Prostate gland (tissue), 2 donors: ENCODE measurements at regions not wholly inside any gene's neighbourhood (a gene's known extent, or its start where the extent isn't known, plus 50 kb on each side); places are given as distances from the start of the nearest gene placed in this dataset.
A peak's percentile ranks its signal among the peaks of the same experiment; 100 is the strongest.

Source experiments
- DNase-seq: peaks from one replicate; pipeline ENCODE4 v3.0.0-alpha.2; 2019; ENCODE audit warnings: low spot score
- H3K27ac ChIP-seq, 2 donors: fragments of 200-600 bp; sonication (generic); 2 replicates each; pipeline ENCODE4 v1.5.1; 2017 to 2019
- H3K27me3 ChIP-seq: fragments of 200-600 bp; sonication (generic); replicated peaks from 2 replicates; pipeline ENCODE4 v1.5.1; 2019; ENCODE audit not compliant: insufficient read depth
- H3K36me3 ChIP-seq, 2 donors: fragments of 200-600 bp; sonication (generic); 1 replicate in 1 of 2; 2 replicates in 1 of 2; pipeline versions ENCODE4 v1.5.1 to v1.8.1; 2017 to 2019
- H3K4me1 ChIP-seq: fragments of 200-600 bp; sonication (generic); replicated peaks from 2 replicates; pipeline ENCODE4 v1.5.1; 2019
- H3K4me3 ChIP-seq, 2 donors: fragments of 200-600 bp; sonication (generic); 2 replicates each; pipeline ENCODE4 v1.5.1; 2017 to 2019
- H3K9me3 ChIP-seq: fragments of 200-600 bp; sonication (generic); 2 replicates; pipeline ENCODE4 v1.5.1; 2017
- POLR2A ChIP-seq: fragments of 450-650 bp; IDR thresholded peaks from one replicate; pipeline ENCODE4 v1.6.1; 2016; ENCODE audit warnings: antibody characterized with exemption, mild to moderate bottlenecking
- POLR2AphosphoS5 ChIP-seq: sonication (generic); formaldehyde crosslinking; IDR thresholded peaks from one replicate; pipeline ENCODE4 v1.6.1; 2017; ENCODE audit warnings: antibody characterized with exemption
- WGBS: methylation state at CpG from one replicate; pipeline ENCODE4 v1.1.5; 2018; 5-methylcytosine and 5-hydroxymethylcytosine counted together
- intact Hi-C: fragments of 100-400 bp; cut with DNase I; formaldehyde crosslinking; loops from one replicate; pipeline ENCODE4 v1.14.2; 2022
- TF ChIP-seq, protein P1 (sequence below), 4 experiments: fragments of 200-600 bp in 2 of 4; fragments of 450-650 bp in 2 of 4; sonication (generic) in 2 of 4; IDR thresholded peaks; 1 replicate in 3 of 4; 2 replicates in 1 of 4; pipeline ENCODE4 v1.5.1; 2016 to 2019; ENCODE audit warnings: antibody characterized with exemption in 4 of 4, mild to moderate bottlenecking in 2 of 4, moderate library complexity in 2 of 4

DNA sequence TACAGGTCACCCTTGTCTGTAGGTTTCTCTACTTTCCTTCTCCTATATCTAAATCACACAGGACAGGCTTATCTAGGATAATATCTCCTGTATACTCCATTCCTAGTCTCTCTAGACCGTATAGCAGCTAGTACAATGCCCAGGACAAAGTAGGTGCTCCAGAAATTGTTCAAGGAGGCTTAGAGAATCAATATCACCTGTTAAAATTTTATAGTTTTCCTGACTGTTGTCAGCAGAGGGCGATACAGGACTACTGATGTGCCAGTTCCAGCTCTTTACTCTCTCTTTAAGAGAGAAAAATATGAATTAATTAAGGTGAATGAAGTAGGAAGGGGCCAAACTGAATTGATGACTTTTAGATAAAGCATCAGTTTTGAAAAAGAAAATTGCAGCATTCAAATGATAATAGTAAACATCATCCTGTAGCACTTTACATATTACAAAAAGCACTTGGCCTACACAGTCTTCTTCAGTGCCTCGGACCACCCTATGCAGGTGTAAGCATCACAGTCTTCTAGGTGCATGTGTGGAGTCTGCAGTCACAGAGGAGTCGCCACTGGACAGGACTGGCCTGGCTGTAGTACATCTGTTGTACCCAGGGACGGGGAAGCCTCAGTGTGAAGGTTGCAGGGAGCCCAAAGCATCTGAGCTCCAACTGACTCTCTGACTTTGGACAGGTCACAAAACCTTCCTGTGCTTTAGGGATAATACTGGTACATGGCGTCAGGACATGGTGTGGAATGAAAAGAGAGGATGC, 61.9 kb upstream of the MAX start:
- Histone ChIP-seq H3K9me3 (no peaks in the 10 kb centered on the region), H3K27ac (no peak overlapping the region), H3K4me3 (no peak overlapping the region), H3K4me1 (no peaks in the 10 kb centered on the region), H3K36me3 (no peaks in the 10 kb centered on the region), H3K27me3 (no peaks in the 10 kb centered on the region)
- TF ChIP-seq POLR2AphosphoS5 (no peak), POLR2A (no peak)
- TF ChIP-seq, protein P1, sequence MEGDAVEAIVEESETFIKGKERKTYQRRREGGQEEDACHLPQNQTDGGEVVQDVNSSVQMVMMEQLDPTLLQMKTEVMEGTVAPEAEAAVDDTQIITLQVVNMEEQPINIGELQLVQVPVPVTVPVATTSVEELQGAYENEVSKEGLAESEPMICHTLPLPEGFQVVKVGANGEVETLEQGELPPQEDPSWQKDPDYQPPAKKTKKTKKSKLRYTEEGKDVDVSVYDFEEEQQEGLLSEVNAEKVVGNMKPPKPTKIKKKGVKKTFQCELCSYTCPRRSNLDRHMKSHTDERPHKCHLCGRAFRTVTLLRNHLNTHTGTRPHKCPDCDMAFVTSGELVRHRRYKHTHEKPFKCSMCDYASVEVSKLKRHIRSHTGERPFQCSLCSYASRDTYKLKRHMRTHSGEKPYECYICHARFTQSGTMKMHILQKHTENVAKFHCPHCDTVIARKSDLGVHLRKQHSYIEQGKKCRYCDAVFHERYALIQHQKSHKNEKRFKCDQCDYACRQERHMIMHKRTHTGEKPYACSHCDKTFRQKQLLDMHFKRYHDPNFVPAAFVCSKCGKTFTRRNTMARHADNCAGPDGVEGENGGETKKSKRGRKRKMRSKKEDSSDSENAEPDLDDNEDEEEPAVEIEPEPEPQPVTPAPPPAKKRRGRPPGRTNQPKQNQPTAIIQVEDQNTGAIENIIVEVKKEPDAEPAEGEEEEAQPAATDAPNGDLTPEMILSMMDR (IDR thresholded peaks at IDR 0.05), result peak in 3 of 4 experiments; percentile 65 to 78 (median 65)
- WGBS, result 41% methylated on average over 6 of the region's 6 CpGs
- intact Hi-C loops, result loop anchor here (10.0 kb wide), 1 partner anchor 661 kb away; no protein-coding TSS in a partner anchor
- DNase-seq, result peak; percentile 32

DNA sequence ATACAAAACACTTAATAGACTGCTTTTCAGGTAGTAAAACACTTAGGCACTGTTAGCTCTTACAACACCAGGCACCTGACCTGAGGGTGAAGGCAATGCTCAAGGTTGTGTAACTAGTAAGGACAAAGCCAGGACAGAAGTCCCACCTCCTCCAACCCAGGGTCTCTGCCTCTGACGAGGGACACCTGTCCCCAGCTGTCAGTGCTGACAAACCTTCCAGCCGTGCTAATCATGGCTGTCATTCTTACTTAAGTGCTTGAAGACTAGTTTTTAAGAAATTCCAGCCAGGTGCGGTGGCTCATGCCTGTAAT, 62.5 kb upstream of the MAX start:
- WGBS, result 80% methylated on average over 3 of the region's 3 CpGs
- no peaks in the 10 kb centered on the region for H3K27me3 ChIP-seq

DNA sequence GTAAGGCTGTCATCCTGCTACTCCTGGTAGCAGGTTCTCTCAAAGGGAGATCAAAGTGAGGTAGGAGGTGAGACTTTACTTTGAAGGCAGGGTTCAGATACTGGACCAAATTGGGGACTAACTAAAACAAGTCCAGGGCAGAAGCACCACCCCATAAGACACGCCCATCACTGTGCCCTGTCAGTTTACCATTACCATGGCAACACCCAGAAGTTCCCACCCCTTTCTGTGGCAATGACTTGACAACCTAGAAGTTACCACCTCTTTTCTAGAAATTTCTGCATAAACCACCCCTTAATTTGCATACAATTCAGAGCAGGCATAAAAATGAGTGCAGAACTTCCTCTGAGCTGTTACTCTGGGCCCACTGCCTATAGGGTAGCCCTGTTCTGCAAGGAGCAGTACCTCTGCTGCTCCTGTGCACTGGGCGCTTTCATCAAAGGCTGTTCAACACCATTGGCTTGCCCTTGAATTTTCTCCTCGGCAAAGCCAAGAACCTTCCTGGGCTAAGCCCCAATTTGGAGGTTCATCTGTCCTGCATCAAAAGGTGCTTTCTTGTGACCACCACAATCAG, 64.8 kb upstream of the MAX start:
- TF ChIP-seq POLR2A (no peak), POLR2AphosphoS5 (no peak)
- TF ChIP-seq, protein P1 (IDR thresholded peaks at IDR 0.05), result no peak
- Histone ChIP-seq H3K4me1 (no peaks in the 10 kb centered on the region), H3K9me3 (no peaks in the 10 kb centered on the region), H3K4me3 (no peak overlapping the region), H3K36me3 (no peaks in the 10 kb centered on the region), H3K27me3 (no peaks in the 10 kb centered on the region), H3K27ac (no peak overlapping the region)
- intact Hi-C loops, result loop anchor here (5.0 to 10.0 kb wide), 2 partner anchors 658 to 795 kb away; no protein-coding TSS in a partner anchor
- 92% methylated on average over 3 of the region's 3 CpGs for WGBS
- no peak for DNase-seq

More for the DNA sequence above, 62.5 kb upstream of the MAX start:
- intact Hi-C loops, result loop anchor here (5.0 to 10.0 kb wide), 2 partner anchors 660 to 798 kb away; no protein-coding TSS in a partner anchor
- Histone ChIP-seq H3K4me3 (no peak overlapping the region), H3K27ac (no peak overlapping the region), H3K9me3 (no peaks in the 10 kb centered on the region), H3K4me1 (no peaks in the 10 kb centered on the region), H3K36me3 (no peaks in the 10 kb centered on the region)
- TF ChIP-seq, protein P1 (IDR thresholded peaks at IDR 0.05), result no peak
- TF ChIP-seq POLR2AphosphoS5 (no peak), POLR2A (no peak)
- DNase-seq, result no peak

DNA sequence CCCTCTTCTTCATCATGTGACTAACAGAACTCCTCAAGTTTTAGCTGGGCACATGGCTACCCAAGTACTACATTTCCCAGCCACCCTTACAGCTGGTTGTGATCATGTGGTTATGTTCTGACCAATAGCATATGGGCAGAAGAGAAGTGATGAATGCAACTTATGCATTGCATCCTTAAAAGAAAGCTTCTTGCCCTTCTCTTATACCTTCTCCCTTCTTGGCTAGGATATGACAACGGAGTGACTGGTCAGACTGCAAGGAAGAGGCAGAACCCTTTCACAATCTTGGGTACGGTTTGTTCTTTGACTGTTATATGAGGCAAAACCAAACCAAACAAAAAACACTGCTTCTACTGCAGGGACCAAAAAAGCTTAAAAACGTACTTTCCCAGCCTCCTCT, 66.5 kb upstream of the MAX start:
- TF ChIP-seq POLR2A (no peak), POLR2AphosphoS5 (peak; percentile 55)
- TF ChIP-seq, protein P1 (IDR thresholded peaks at IDR 0.05), result no peak
- peak overlapping the region in 1 of 2 donors; percentile 5 for H3K27ac ChIP-seq
- no peaks in the 10 kb centered on the region for H3K36me3 ChIP-seq
- H3K9me3 ChIP-seq, result no peaks in the 10 kb centered on the region
- no peaks in the 10 kb centered on the region for H3K27me3 ChIP-seq
- 47% methylated on average over 3 of the region's 3 CpGs for WGBS
- H3K4me3 ChIP-seq, result no peak overlapping the region
- DNase-seq, result no peak
- intact Hi-C loops, result loop anchor here (5.0 to 10.0 kb wide), 2 partner anchors 656 to 793 kb away; no protein-coding TSS in a partner anchor
- H3K4me1 ChIP-seq, result no peaks in the 10 kb centered on the region
